Fibroblast of upper back skin (primary cell): ENCODE measurements at regions not wholly inside any gene's neighbourhood (a gene's known extent, or its start where the extent isn't known, plus 50 kb on each side); places are given as distances from the start of the nearest gene placed in this dataset.
"Not testable (repeated sequence)": the region's sequence is repeated elsewhere in the genome, so short reads cannot be mapped to it uniquely, and the experiment has no call there.

Experiments
- DNase-seq: peaks from one replicate; pipeline ENCODE4 v3.0.0-alpha.2; 2013

GRCh38 chr7:149564340-149565095 lies 66.9 kb upstream of the ZNF746 start:
- DNase-seq = no peak

DNA sequence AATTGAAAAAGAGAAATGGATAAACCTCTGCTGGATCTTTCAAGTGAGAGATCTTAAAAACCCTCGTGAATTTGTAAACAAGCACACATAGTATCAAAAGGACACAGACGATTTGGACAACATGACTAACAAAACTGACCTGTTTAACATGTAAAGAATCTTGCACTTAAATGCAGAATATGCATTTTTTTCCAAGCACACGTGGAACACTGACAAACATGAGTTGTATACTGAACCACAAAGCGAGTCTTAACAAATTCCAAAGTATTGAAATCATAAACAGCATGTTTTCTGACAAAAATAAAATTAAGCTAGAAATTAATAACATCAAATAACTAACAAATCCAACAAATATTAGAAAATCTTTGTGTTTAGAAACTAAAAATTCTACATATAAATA lies 65.0 kb upstream of the ZNF746 start:
- DNase-seq = peak; percentile 48

- DNase-seq = peak; percentile 25
Measured at GRCh38 chr7:149561072-149561471, 63.5 kb upstream of the ZNF746 start.

DNA sequence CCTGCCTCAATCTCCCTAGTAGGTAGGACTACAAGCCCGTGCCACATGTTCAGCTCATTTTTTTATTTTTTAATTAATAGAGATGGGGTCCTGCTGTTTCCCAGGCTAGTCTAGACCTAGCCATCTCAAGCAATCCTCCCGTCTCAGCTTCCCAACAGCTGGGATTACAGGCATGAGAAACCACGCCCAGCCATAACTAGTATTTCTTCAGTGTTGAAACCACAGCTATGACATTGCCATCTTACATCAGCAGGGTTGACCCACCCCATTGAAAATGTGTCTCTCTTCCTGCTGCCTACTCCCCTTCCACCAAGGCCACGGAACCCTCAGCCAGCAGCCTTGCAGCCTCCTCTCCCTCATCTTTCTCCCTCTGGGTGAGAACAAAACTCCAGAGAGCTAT lies 62.1 kb upstream of the ZNF746 start:
- peak; percentile 77 for DNase-seq

DNA sequence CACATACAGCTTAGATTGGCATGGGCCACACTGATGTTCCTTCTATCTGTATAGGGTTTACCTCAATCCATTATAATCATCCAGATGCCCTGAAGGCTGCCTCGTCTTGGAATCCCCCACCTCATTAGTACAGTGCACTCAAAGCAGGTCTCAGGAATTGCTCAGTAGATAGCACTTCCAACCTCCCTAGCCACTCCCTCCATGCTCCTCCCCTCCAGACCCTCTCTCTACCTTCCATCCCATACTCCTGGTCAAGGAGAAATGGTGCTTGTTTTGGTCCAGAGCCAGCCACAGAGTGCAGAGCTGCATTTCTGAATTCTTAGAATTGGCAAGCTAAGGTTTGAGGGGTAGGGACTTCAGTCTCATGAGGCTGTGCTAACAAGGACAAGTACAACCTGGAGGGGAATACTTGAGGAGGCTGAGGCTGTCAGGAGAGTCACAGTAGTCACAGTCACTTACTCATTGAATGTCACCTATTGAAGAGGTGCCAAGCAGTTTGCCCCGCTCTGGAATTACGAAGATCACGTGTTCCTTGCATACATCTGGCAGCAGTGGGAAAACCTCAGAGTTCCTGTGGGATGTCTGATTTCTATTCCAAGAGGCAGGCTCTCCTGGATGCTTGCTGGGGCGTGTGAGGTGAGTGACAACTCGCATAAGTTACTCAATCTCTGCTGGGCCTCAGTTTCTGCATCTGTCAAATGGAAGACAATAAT lies 60.7 kb upstream of the ZNF746 start:
- DNase-seq = peak; percentile 75

GRCh38 chr7:149556525-149556924 lies 58.9 kb upstream of the ZNF746 start:
- not testable (repeated sequence) for DNase-seq

DNA sequence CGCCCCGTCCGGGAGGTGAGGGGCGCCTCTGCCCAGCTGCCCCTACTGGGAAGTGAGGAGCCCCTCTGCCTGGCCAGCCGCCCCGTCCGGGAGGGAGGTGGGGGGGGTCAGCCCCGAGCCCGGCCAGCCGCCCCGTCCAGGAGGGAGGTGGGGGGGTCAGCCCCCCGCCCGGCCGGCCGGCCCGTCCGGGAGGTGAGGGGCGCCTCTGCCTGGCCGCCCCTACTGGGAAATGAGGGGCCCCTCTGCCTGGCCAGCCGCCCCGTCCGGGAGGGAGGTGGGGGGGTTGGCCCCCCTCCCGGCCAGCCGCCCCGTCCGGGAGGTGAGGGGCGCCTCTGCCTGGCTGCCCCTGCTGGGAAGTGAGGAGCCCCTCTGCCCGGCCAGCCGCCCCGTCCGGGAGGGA lies 57.2 kb upstream of the ZNF746 start:
- DNase-seq = not testable (repeated sequence)

DNA sequence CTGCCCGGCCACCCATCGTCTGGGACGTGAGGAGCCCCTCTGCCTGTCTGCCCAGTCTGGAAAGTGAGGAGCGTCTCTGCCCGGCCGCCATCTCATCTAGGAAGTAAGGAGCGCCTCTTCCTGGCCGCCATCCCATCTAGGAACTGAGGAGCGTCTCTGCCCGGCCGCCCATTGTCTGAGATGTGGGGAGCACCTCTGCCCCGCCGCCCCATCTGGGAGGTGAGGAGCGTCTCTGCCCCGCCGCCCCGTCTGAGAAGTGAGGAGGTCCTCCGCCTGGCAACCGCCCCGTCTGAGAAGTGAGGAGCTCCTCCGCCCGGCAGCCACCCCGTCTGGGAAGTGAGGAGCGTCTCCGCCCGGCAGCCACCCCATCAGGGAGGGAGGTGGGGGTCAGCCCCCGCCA lies 56.4 kb upstream of the ZNF746 start:
- DNase-seq = not testable (repeated sequence)

- no peak for DNase-seq
Measured at GRCh38 chr7:149552799-149553198, 55.2 kb upstream of the ZNF746 start.
